AG09319 (cell line): ENCODE measurements at regions not wholly inside any gene's neighbourhood (a gene's known extent, or its start where the extent isn't known, plus 50 kb on each side); places are given as distances from the start of the nearest gene placed in this dataset.

ENCODE experiments used
- DNase-seq: peaks from one replicate; pipeline ENCODE4 v3.0.0-alpha.2; 2010; ENCODE audit warnings: low read depth; ENCODE audit errors: extremely low read depth
- TF ChIP-seq, protein P1 (sequence below): IDR thresholded peaks from 2 replicates; pipeline ENCODE4 v1.5.1; 2011; ENCODE audit warnings: low read depth, mild to moderate bottlenecking, inconsistent platforms, low read length, moderate library complexity

GRCh38 chr9:91032121-91032531 lies 230.5 kb downstream of the SYK start:
- DNase-seq = no peak
- TF ChIP-seq, protein P1, sequence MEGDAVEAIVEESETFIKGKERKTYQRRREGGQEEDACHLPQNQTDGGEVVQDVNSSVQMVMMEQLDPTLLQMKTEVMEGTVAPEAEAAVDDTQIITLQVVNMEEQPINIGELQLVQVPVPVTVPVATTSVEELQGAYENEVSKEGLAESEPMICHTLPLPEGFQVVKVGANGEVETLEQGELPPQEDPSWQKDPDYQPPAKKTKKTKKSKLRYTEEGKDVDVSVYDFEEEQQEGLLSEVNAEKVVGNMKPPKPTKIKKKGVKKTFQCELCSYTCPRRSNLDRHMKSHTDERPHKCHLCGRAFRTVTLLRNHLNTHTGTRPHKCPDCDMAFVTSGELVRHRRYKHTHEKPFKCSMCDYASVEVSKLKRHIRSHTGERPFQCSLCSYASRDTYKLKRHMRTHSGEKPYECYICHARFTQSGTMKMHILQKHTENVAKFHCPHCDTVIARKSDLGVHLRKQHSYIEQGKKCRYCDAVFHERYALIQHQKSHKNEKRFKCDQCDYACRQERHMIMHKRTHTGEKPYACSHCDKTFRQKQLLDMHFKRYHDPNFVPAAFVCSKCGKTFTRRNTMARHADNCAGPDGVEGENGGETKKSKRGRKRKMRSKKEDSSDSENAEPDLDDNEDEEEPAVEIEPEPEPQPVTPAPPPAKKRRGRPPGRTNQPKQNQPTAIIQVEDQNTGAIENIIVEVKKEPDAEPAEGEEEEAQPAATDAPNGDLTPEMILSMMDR = no peak

- no peak for DNase-seq
- TF ChIP-seq, protein P1 = no peak
Measured at GRCh38 chr9:91033270-91033669, 231.7 kb downstream of the SYK start.

DNA sequence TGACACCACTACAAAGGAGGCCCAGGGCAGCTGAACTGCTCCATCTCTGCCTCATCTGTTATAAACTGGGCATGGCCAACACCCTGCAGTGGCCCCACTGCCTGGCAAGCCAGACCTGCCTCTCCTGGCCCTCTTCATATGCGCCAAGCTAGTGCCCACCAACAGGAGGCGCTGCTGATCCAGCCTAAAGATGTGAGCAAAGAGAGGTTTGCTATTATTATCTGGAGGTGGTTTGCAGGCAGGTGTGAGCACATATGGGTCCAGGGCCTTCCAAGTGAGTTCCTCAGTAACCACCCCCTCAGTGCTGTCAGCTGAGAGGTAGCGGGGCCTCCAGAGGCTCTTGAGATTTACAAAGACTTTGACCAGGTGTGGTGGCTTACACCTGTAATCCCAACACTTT lies 232.2 kb downstream of the SYK start:
- DNase-seq = no peak
- TF ChIP-seq, protein P1 = peak; percentile 22

DNA sequence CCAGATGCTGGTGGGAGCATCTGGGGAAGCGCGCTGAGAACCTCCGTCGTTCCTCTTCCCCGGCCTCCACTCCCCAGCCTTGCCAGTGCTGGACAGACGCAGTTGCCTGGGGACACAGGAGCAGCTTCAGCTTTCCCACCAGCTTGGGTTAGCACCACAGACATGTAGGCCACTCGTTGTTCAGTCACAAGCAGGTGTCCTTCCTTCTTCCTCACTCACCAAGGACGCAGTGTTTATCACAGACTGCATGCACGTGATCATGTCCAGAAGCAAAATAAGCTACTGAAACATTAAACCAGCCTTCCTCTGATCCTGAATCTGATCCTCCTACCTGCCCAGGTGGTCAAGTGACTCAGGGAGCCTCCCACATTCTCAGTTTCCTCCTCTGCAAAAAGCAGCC lies 232.9 kb downstream of the SYK start:
- TF ChIP-seq, protein P1 = no peak
- DNase-seq = no peak

DNA sequence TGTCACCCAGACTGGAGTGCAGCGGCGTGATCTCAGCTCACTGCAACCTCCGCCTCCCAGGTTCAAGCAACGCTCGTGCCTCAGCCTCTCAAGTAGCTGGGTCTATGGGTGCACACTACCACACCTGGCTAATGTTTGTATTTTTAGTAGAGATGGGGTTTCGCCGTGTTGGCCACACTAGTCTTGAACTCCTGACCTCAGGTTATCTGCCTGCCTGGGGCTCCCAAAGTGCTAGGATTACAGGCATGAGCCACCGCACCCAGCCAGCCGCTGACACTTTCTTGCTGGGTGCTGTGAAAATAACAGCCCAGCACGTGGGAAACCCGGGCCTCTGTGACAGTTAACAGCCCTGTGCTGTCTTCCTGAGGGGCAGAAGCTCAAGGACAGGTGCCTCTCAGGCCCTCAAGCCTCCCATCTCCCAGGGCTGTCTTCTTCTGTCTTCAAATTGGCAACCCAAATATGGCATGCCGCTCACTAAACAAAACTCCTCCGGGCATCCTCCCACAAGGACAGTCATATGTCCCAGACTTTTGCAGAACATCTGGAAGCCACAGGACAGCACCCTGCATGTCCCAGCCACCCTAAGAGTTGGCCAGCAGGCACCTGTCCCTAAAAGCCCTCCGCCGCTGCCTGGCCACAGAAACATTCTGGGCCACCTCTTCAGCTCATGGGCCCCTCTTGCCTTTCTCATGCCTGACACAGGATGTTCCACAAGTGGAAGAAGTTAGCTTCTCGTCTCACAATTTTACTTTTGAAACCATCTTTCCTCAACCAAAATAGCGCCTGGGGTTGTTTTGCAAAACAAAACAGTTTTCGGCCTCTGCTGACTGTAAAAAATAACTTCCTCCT lies 233.6 kb downstream of the SYK start:
- DNase-seq = no peak
- TF ChIP-seq, protein P1 = no peak

- TF ChIP-seq, protein P1 = no peak
- DNase-seq = no peak
Measured at GRCh38 chr9:91035825-91036208, 234.2 kb downstream of the SYK start.

DNA sequence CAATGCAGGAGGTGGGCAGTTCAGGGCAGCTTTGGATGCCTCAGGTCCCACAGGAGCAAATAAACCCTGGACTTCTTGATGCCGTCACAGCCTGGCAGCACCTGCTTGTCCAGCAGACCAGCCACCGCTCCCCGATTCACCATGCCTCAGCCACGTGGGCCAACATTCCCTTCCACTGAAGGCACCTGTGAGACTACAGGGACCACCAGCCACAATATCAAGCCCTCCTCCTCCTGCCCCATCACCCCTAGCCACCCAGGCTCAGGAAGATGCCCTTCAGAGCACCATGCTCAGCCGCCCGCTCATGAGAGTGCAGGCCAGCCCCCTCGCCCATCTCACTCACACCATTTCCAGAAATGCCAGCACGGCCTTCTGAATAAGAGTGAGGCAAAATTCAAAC lies 234.7 kb downstream of the SYK start:
- no peak for DNase-seq
- TF ChIP-seq, protein P1 = no peak
